Gastroesophageal sphincter (tissue), 4 donors: ENCODE measurements at regions not wholly inside any gene's neighbourhood (a gene's known extent, or its start where the extent isn't known, plus 50 kb on each side); places are given as distances from the start of the nearest gene placed in this dataset.

Experiments used
- ATAC-seq: fragments of 150-250 bp; one replicate; pipeline ENCODE4 v1.9.1; 2016; ENCODE audit warnings: mild to moderate bottlenecking, moderate library complexity
- H3K27ac ChIP-seq, 4 donors: fragments of 200-600 bp; sonication (generic) in 3 of 4; 1 replicate in 3 of 4; 2 replicates in 1 of 4; pipeline ENCODE4 v1.5.1; 2016 to 2019
- H3K27me3 ChIP-seq: fragments of 200-600 bp; sonication (generic); one replicate; pipeline ENCODE4 v1.5.1; 2019
- H3K36me3 ChIP-seq, 2 donors: fragments of 200-600 bp; sonication (generic); one replicate each; pipeline ENCODE4 v1.5.1; 2019; ENCODE audit warnings: control low read depth in 1 of 2
- H3K4me1 ChIP-seq, 3 donors: fragments of 200-600 bp; sonication (generic); 1 replicate in 2 of 3; 2 replicates in 1 of 3; pipeline ENCODE4 v1.5.1; 2016 to 2019; ENCODE audit warnings: control low read depth in 2 of 3
- H3K4me3 ChIP-seq, 2 donors: fragments of 200-600 bp; sonication (generic); one replicate each; pipeline ENCODE4 v1.5.1; 2019; ENCODE audit warnings: mild to moderate bottlenecking in 1 of 2, moderate library complexity in 1 of 2
- H3K9me3 ChIP-seq, 3 donors: fragments of 200-600 bp; sonication (generic); one replicate each; pipeline ENCODE4 v1.5.1; 2017 to 2019; ENCODE audit warnings: control low read depth in 2 of 3
- CTCF ChIP-seq, 4 experiments: fragments of 200-600 bp in 2 of 4; fragments of 450-650 bp in 2 of 4; sonication (generic) in 1 of 4; IDR thresholded peaks; one replicate each; pipeline ENCODE4 v1.5.1; 2017 to 2019; ENCODE audit warnings: antibody characterized with exemption in 4 of 4, mild to moderate bottlenecking in 2 of 4, moderate library complexity in 2 of 4
- EP300 ChIP-seq: sonication (generic); formaldehyde crosslinking; IDR thresholded peaks from one replicate; pipeline ENCODE4 v1.6.1; 2017; ENCODE audit warnings: antibody characterized with exemption, mild to moderate bottlenecking
- POLR2A ChIP-seq, 2 donors: fragments of 450-650 bp; IDR thresholded peaks; one replicate each; pipeline ENCODE4 v1.6.1; 2017; ENCODE audit warnings: antibody characterized with exemption in 2 of 2, mild to moderate bottlenecking in 2 of 2, moderate library complexity in 1 of 2
- POLR2AphosphoS5 ChIP-seq: sonication (generic); formaldehyde crosslinking; IDR thresholded peaks from one replicate; pipeline ENCODE4 v1.6.1; 2017; ENCODE audit warnings: antibody characterized with exemption
- WGBS, 2 donors: methylation state at CpG; one replicate each; pipeline ENCODE4 v1.1.5; 2018; ENCODE audit warnings: low coverage in 1 of 2; 5-methylcytosine and 5-hydroxymethylcytosine counted together

GRCh38 chr6:78578430-78578829, 288.9 kb upstream of the IRAK1BP1 start:
- Histone ChIP-seq H3K27me3 (no peaks in the 10 kb centered on the region), H3K36me3 (no peaks in the 10 kb centered on the region), H3K4me1 (no peaks in the 10 kb centered on the region), H3K27ac (no peak overlapping the region), H3K9me3 (no peaks in the 10 kb centered on the region), H3K4me3 (no peak overlapping the region)
- ATAC-seq = no peak
- 17% methylated on average over 1 of the region's 2 CpGs; no CpG with 5 or more reads in 1 of the 2 donors for WGBS, 2 donors
- TF ChIP-seq POLR2A (IDR thresholded peaks at IDR 0.05) (no peak), POLR2AphosphoS5 (no peak), EP300 (no peak), CTCF (IDR thresholded peaks at IDR 0.05) (no peak)

GRCh38 chr6:78580923-78581322, 286.4 kb upstream of the IRAK1BP1 start:
- Histone ChIP-seq H3K36me3 (no peaks in the 10 kb centered on the region), H3K27ac (no peak overlapping the region), H3K4me3 (no peak overlapping the region), H3K9me3 (no peaks in the 10 kb centered on the region), H3K27me3 (no peaks in the 10 kb centered on the region), H3K4me1 (no peaks in the 10 kb centered on the region)
- 50% methylated on average over 2 of the region's 2 CpGs for WGBS, 2 donors
- ATAC-seq = no peak
- TF ChIP-seq CTCF (IDR thresholded peaks at IDR 0.05) = no peak

- no peaks in the 10 kb centered on the region for H3K27me3 ChIP-seq
- H3K36me3 ChIP-seq = no peaks in the 10 kb centered on the region
- H3K4me1 ChIP-seq = no peaks in the 10 kb centered on the region
- H3K27ac ChIP-seq = no peak overlapping the region
- no peak for ATAC-seq
- WGBS, 2 donors = 67 to 77% methylated on average over 3 of the region's 3 CpGs
- no peak overlapping the region for H3K4me3 ChIP-seq
- no peaks in the 10 kb centered on the region for H3K9me3 ChIP-seq
- TF ChIP-seq EP300 = no peak
- TF ChIP-seq CTCF (IDR thresholded peaks at IDR 0.05) = no peak
- TF ChIP-seq POLR2A (IDR thresholded peaks at IDR 0.05) = no peak
- TF ChIP-seq POLR2AphosphoS5 = no peak
These were observed 284.3 kb upstream of the IRAK1BP1 start for GRCh38 chr6:78583079-78583478.

- Histone ChIP-seq H3K9me3 (no peaks in the 10 kb centered on the region), H3K4me1 (no peaks in the 10 kb centered on the region), H3K4me3 (no peak overlapping the region), H3K27ac (no peak overlapping the region), H3K27me3 (no peaks in the 10 kb centered on the region), H3K36me3 (no peaks in the 10 kb centered on the region)
- ATAC-seq = no peak
- no peak for TF ChIP-seq POLR2AphosphoS5
- WGBS, 2 donors = 32 to 55% methylated on average over 1 of the region's 1 CpG
These were observed 277.9 kb upstream of the IRAK1BP1 start for GRCh38 chr6:78589436-78589835.

GRCh38 chr6:78593898-78594667, 273.3 kb upstream of the IRAK1BP1 start:
- Histone ChIP-seq H3K27me3 (no peaks in the 10 kb centered on the region), H3K9me3 (no peaks in the 10 kb centered on the region), H3K4me3 (no peak overlapping the region), H3K36me3 (no peaks in the 10 kb centered on the region), H3K4me1 (no peaks in the 10 kb centered on the region), H3K27ac (no peak overlapping the region)
- ATAC-seq = no peak
- no peak for TF ChIP-seq EP300
- no peak for TF ChIP-seq CTCF (IDR thresholded peaks at IDR 0.05)
- TF ChIP-seq POLR2AphosphoS5 = no peak
- no peak for TF ChIP-seq POLR2A (IDR thresholded peaks at IDR 0.05)
- 90% methylated on average over 5 of the region's 5 CpGs for WGBS, 2 donors
